Tibial artery (tissue), 4 donors: ENCODE measurements at regions not wholly inside any gene's neighbourhood (a gene's known extent, or its start where the extent isn't known, plus 50 kb on each side); places are given as distances from the start of the nearest gene placed in this dataset.

Experiments
- DNase-seq, 2 donors: peaks; one replicate each; pipeline ENCODE4 v3.0.0-alpha.2; 2019
- H3K27ac ChIP-seq, 2 donors: fragments of 200-600 bp; sonication (generic) in 1 of 2; 1 replicate in 1 of 2; 2 replicates in 1 of 2; pipeline ENCODE4 v1.5.1; 2018 to 2019; ENCODE audit warnings: mild to moderate bottlenecking in 1 of 2
- H3K27me3 ChIP-seq, 2 donors: fragments of 200-600 bp; sonication (generic) in 1 of 2; one replicate each; pipeline versions ENCODE4 v1.5.1 to v1.6.0; 2016 to 2019
- H3K36me3 ChIP-seq, 3 donors: fragments of 200-600 bp; sonication (generic) in 2 of 3; one replicate each; pipeline ENCODE4 v1.5.1; 2016 to 2019; ENCODE audit warnings: mild to moderate bottlenecking in 2 of 3
- H3K4me1 ChIP-seq, 4 donors: fragments of 200-600 bp; sonication (generic) in 2 of 4; 1 replicate in 3 of 4; 2 replicates in 1 of 4; pipeline ENCODE4 v1.5.1; 2016 to 2019
- H3K4me3 ChIP-seq, 2 donors: fragments of 200-600 bp; sonication (generic) in 1 of 2; 1 replicate in 1 of 2; 2 replicates in 1 of 2; pipeline ENCODE4 v1.5.1; 2018 to 2019; ENCODE audit warnings: mild to moderate bottlenecking in 2 of 2
- H3K9me3 ChIP-seq, 3 donors: fragments of 200-600 bp; sonication (generic) in 1 of 3; one replicate each; pipeline ENCODE4 v1.5.1; 2016 to 2019
- CTCF ChIP-seq, 2 experiments: fragments of 200-600 bp in 1 of 2; fragments of 450-650 bp in 1 of 2; IDR thresholded peaks; one replicate each; pipeline ENCODE4 v1.5.1; 2017 to 2019; ENCODE audit warnings: antibody characterized with exemption in 2 of 2, mild to moderate bottlenecking in 1 of 2, moderate library complexity in 1 of 2
- intact Hi-C: fragments of 100-400 bp; cut with DNase I; formaldehyde crosslinking; loops from one replicate; pipeline ENCODE4 v1.15.0; 2023; ENCODE audit warnings: low total_unique reads

- intact Hi-C loops: no loop called here
- no peaks in the 10 kb centered on the region for H3K4me1 ChIP-seq
- no peaks in the 10 kb centered on the region for H3K36me3 ChIP-seq
- no peaks in the 10 kb centered on the region for H3K9me3 ChIP-seq
- H3K27me3 ChIP-seq: no peaks in the 10 kb centered on the region
- H3K27ac ChIP-seq: no peak overlapping the region
- no peak for TF ChIP-seq CTCF (IDR thresholded peaks at IDR 0.05)
- no peak overlapping the region for H3K4me3 ChIP-seq
- no peak for DNase-seq
These were observed 771.0 kb upstream of the CDH7 start for GRCh38 chr18:64979791-64980190.

GRCh38 chr18:64974391-64975125 is 776.3 kb upstream of the CDH7 start:
- no peaks in the 10 kb centered on the region for H3K4me1 ChIP-seq
- H3K27me3 ChIP-seq: no peaks in the 10 kb centered on the region
- no peak for DNase-seq
- TF ChIP-seq CTCF (IDR thresholded peaks at IDR 0.05): no peak
- H3K36me3 ChIP-seq: no peaks in the 10 kb centered on the region
- H3K4me3 ChIP-seq: no peak overlapping the region
- intact Hi-C loops: no loop called here
- no peaks in the 10 kb centered on the region for H3K9me3 ChIP-seq
- no peak overlapping the region for H3K27ac ChIP-seq

GRCh38 chr18:64972545-64972944 is 778.3 kb upstream of the CDH7 start:
- no peak for TF ChIP-seq CTCF (IDR thresholded peaks at IDR 0.05)
- intact Hi-C loops: no loop called here
- DNase-seq: no peak
- Histone ChIP-seq H3K27ac (no peak overlapping the region), H3K27me3 (no peaks in the 10 kb centered on the region), H3K36me3 (no peaks in the 10 kb centered on the region), H3K4me1 (no peaks in the 10 kb centered on the region), H3K9me3 (no peaks in the 10 kb centered on the region), H3K4me3 (no peak overlapping the region)

DNA sequence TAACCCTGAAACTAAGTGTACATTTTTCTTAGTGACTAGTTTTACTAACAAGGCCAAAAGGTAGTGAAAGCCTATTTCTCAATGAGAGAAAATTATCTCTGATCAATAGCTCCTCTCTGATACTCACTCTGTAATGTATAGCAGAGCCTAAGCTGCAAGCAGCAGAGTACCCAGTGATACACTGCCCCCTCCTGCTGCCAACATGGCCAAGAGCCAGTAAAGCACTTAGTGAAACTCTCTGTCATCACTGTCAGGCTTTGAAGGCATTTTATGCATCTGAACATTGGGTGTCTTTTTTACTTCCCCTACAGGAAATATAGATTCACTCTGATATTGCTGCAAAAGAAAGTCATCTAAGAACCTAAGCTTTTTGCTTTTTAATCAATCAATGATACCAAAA is 784.1 kb upstream of the CDH7 start:
- Histone ChIP-seq H3K36me3 (no peaks in the 10 kb centered on the region), H3K27ac (no peak overlapping the region), H3K9me3 (no peaks in the 10 kb centered on the region), H3K4me1 (no peaks in the 10 kb centered on the region), H3K4me3 (no peak overlapping the region), H3K27me3 (no peaks in the 10 kb centered on the region)
- DNase-seq: no peak
- TF ChIP-seq CTCF (IDR thresholded peaks at IDR 0.05): no peak
- intact Hi-C loops: no loop called here

GRCh38 chr18:64956465-64956864 is 794.3 kb upstream of the CDH7 start:
- intact Hi-C loops: no loop called here
- H3K27ac ChIP-seq: no peak overlapping the region
- no peaks in the 10 kb centered on the region for H3K27me3 ChIP-seq
- no peak for TF ChIP-seq CTCF (IDR thresholded peaks at IDR 0.05)
- no peaks in the 10 kb centered on the region for H3K4me1 ChIP-seq
- no peaks in the 10 kb centered on the region for H3K9me3 ChIP-seq
- no peak for DNase-seq
- H3K36me3 ChIP-seq: no peaks in the 10 kb centered on the region
- no peak overlapping the region for H3K4me3 ChIP-seq

GRCh38 chr18:64949885-64950284 is 800.9 kb upstream of the CDH7 start:
- TF ChIP-seq CTCF (IDR thresholded peaks at IDR 0.05): no peak
- DNase-seq: no peak
- no peak overlapping the region for H3K27ac ChIP-seq
- intact Hi-C loops: no loop called here
- H3K4me3 ChIP-seq: no peak overlapping the region
- no peaks in the 10 kb centered on the region for H3K27me3 ChIP-seq
- no peaks in the 10 kb centered on the region for H3K4me1 ChIP-seq
- no peaks in the 10 kb centered on the region for H3K36me3 ChIP-seq
- H3K9me3 ChIP-seq: no peaks in the 10 kb centered on the region
